ENCODE measurements at regions not wholly inside any gene's neighbourhood (a gene's known extent, or its start where the extent isn't known, plus 50 kb on each side); places are given as distances from the start of the nearest gene placed in this dataset.

GRCh38 chr13:56012644-56013043 lies 1128.1 kb upstream of the PRR20A start:
- Mint-ChIP-seq H3K4me1 (no peaks in the 10 kb centered on the region), H3K36me3 (ENCODE audit: low read depth) (no peaks in the 10 kb centered on the region), H3K27me3 (no peaks in the 10 kb centered on the region), H3K4me3 (no peak overlapping the region), H3K27ac (no peak overlapping the region), H3K9me3 (ENCODE audit: low read depth) (peaks cover 14% of the 10 kb centered on the region)
- ATAC-seq (no peak), DNase-seq (no peak)
- ChIA-PET CTCF (no interaction called here), POLR2A (no interaction called here)
- intact Hi-C loops (cut with DNase I, micrococcal nuclease) = no loop called here

- intact Hi-C loops (cut with DNase I, micrococcal nuclease) = no loop called here
- H3K36me3 Mint-ChIP-seq (ENCODE audit: low read depth) = no peaks in the 10 kb centered on the region
- POLR2A ChIA-PET = no interaction called here
- DNase-seq = no peak
- no peaks in the 10 kb centered on the region for H3K4me1 Mint-ChIP-seq
- CTCF ChIA-PET = no interaction called here
- peaks cover 29% of the 10 kb centered on the region for H3K9me3 Mint-ChIP-seq (ENCODE audit: low read depth)
- H3K27ac Mint-ChIP-seq = no peak overlapping the region
- no peaks in the 10 kb centered on the region for H3K27me3 Mint-ChIP-seq
- ATAC-seq = no peak
- no peak overlapping the region for H3K4me3 Mint-ChIP-seq
Observed at GRCh38 chr13:56015919-56016318, 1124.8 kb upstream of the PRR20A start.

- peaks cover 28% of the 10 kb centered on the region for H3K9me3 Mint-ChIP-seq (ENCODE audit: low read depth)
- no peaks in the 10 kb centered on the region for H3K36me3 Mint-ChIP-seq (ENCODE audit: low read depth)
- no peak overlapping the region for H3K27ac Mint-ChIP-seq
- POLR2A ChIA-PET = no interaction called here
- no peaks in the 10 kb centered on the region for H3K27me3 Mint-ChIP-seq
- intact Hi-C loops (cut with DNase I, micrococcal nuclease) = no loop called here
- no peak for DNase-seq
- H3K4me3 Mint-ChIP-seq = no peak overlapping the region
- CTCF ChIA-PET = no interaction called here
- ATAC-seq = no peak
- H3K4me1 Mint-ChIP-seq = no peaks in the 10 kb centered on the region
Observed at GRCh38 chr13:56019606-56020005, 1121.1 kb upstream of the PRR20A start.

GRCh38 chr13:56020425-56020824 lies 1120.3 kb upstream of the PRR20A start:
- POLR2A ChIA-PET = no interaction called here
- H3K9me3 Mint-ChIP-seq (ENCODE audit: low read depth) = peaks cover 22% of the 10 kb centered on the region
- no peak for ATAC-seq
- no peaks in the 10 kb centered on the region for H3K27me3 Mint-ChIP-seq
- CTCF ChIA-PET = no interaction called here
- no peaks in the 10 kb centered on the region for H3K4me1 Mint-ChIP-seq
- DNase-seq = no peak
- H3K27ac Mint-ChIP-seq = no peak overlapping the region
- no peaks in the 10 kb centered on the region for H3K36me3 Mint-ChIP-seq (ENCODE audit: low read depth)
- no peak overlapping the region for H3K4me3 Mint-ChIP-seq
- intact Hi-C loops (cut with DNase I, micrococcal nuclease) = no loop called here

GRCh38 chr13:56039992-56040391 lies 1100.7 kb upstream of the PRR20A start:
- no peak for DNase-seq
- intact Hi-C loops (cut with DNase I, micrococcal nuclease) = no loop called here
- Mint-ChIP-seq H3K9me3 (ENCODE audit: low read depth) (peaks cover 20% of the 10 kb centered on the region), H3K36me3 (ENCODE audit: low read depth) (no peaks in the 10 kb centered on the region), H3K27ac (no peak overlapping the region), H3K4me3 (no peak overlapping the region), H3K4me1 (no peaks in the 10 kb centered on the region), H3K27me3 (no peaks in the 10 kb centered on the region)
- POLR2A ChIA-PET = no interaction called here
- CTCF ChIA-PET = no interaction called here
- ATAC-seq = no peak

GRCh38 chr13:56066321-56066720 lies 1074.4 kb upstream of the PRR20A start:
- intact Hi-C loops (cut with DNase I, micrococcal nuclease) = no loop called here
- Mint-ChIP-seq H3K4me1 (no peaks in the 10 kb centered on the region), H3K9me3 (ENCODE audit: low read depth) (peaks cover 4% of the 10 kb centered on the region), H3K4me3 (no peak overlapping the region), H3K27me3 (no peaks in the 10 kb centered on the region), H3K27ac (no peak overlapping the region), H3K36me3 (ENCODE audit: low read depth) (no peaks in the 10 kb centered on the region)
- ATAC-seq (no peak), DNase-seq (no peak)
- ChIA-PET POLR2A (no interaction called here), CTCF (no interaction called here)

- Mint-ChIP-seq H3K4me1 (no peaks in the 10 kb centered on the region), H3K27me3 (no peaks in the 10 kb centered on the region), H3K4me3 (no peak overlapping the region), H3K36me3 (ENCODE audit: low read depth) (no peaks in the 10 kb centered on the region), H3K9me3 (ENCODE audit: low read depth) (peaks cover 14% of the 10 kb centered on the region), H3K27ac (no peak overlapping the region)
- intact Hi-C loops (cut with DNase I, micrococcal nuclease) = no loop called here
- ChIA-PET POLR2A (no interaction called here), CTCF (no interaction called here)
- ATAC-seq = no peak
- DNase-seq = no peak
Observed at GRCh38 chr13:56102641-56103040, 1038.1 kb upstream of the PRR20A start.

GRCh38 chr13:56110751-56111150 lies 1030.0 kb upstream of the PRR20A start:
- H3K27me3 Mint-ChIP-seq = no peaks in the 10 kb centered on the region
- no peak overlapping the region for H3K27ac Mint-ChIP-seq
- H3K4me1 Mint-ChIP-seq = no peaks in the 10 kb centered on the region
- ATAC-seq (no peak), DNase-seq (no peak)
- ChIA-PET POLR2A (no interaction called here), CTCF (no interaction called here)
- H3K9me3 Mint-ChIP-seq (ENCODE audit: low read depth) = peaks cover 24% of the 10 kb centered on the region
- intact Hi-C loops (cut with DNase I, micrococcal nuclease) = no loop called here
- no peaks in the 10 kb centered on the region for H3K36me3 Mint-ChIP-seq (ENCODE audit: low read depth)
- no peak overlapping the region for H3K4me3 Mint-ChIP-seq

GRCh38 chr13:56134524-56134923 lies 1006.2 kb upstream of the PRR20A start:
- POLR2A ChIA-PET = no interaction called here
- intact Hi-C loops (cut with DNase I, micrococcal nuclease) = no loop called here
- Mint-ChIP-seq H3K27me3 (no peaks in the 10 kb centered on the region), H3K9me3 (ENCODE audit: low read depth) (peaks cover 18% of the 10 kb centered on the region), H3K4me1 (no peaks in the 10 kb centered on the region), H3K36me3 (ENCODE audit: low read depth) (no peaks in the 10 kb centered on the region), H3K27ac (no peak overlapping the region), H3K4me3 (no peak overlapping the region)
- ATAC-seq = no peak
- CTCF ChIA-PET = no interaction called here
- no peak for DNase-seq

GRCh38 chr13:56166864-56167263 lies 973.9 kb upstream of the PRR20A start:
- H3K36me3 Mint-ChIP-seq (ENCODE audit: low read depth) = no peaks in the 10 kb centered on the region
- intact Hi-C loops (cut with DNase I, micrococcal nuclease) = no loop called here
- H3K27ac Mint-ChIP-seq = no peak overlapping the region
- DNase-seq = no peak
- CTCF ChIA-PET = no interaction called here
- H3K4me1 Mint-ChIP-seq = no peaks in the 10 kb centered on the region
- H3K4me3 Mint-ChIP-seq = no peak overlapping the region
- H3K9me3 Mint-ChIP-seq (ENCODE audit: low read depth) = peaks cover 13% of the 10 kb centered on the region
- POLR2A ChIA-PET = no interaction called here
- ATAC-seq = no peak
- no peaks in the 10 kb centered on the region for H3K27me3 Mint-ChIP-seq

GRCh38 chr13:56168581-56168980 lies 972.1 kb upstream of the PRR20A start:
- H3K4me1 Mint-ChIP-seq = no peaks in the 10 kb centered on the region
- H3K36me3 Mint-ChIP-seq (ENCODE audit: low read depth) = no peaks in the 10 kb centered on the region
- intact Hi-C loops (cut with DNase I, micrococcal nuclease) = no loop called here
- H3K9me3 Mint-ChIP-seq (ENCODE audit: low read depth) = peaks cover 21% of the 10 kb centered on the region
- ATAC-seq = no peak
- DNase-seq = no peak
- POLR2A ChIA-PET = no interaction called here
- CTCF ChIA-PET = no interaction called here
- H3K27ac Mint-ChIP-seq = no peak overlapping the region
- no peak overlapping the region for H3K4me3 Mint-ChIP-seq
- H3K27me3 Mint-ChIP-seq = no peaks in the 10 kb centered on the region

- no peaks in the 10 kb centered on the region for H3K27me3 Mint-ChIP-seq
- CTCF ChIA-PET = no interaction called here
Observed at GRCh38 chr13:56173346-56173745, 967.4 kb upstream of the PRR20A start.

GRCh38 chr13:56182598-56182997 lies 958.1 kb upstream of the PRR20A start:
- ATAC-seq (no peak), DNase-seq (no peak)
- Mint-ChIP-seq H3K9me3 (ENCODE audit: low read depth) (peaks cover 10% of the 10 kb centered on the region), H3K36me3 (ENCODE audit: low read depth) (no peaks in the 10 kb centered on the region), H3K4me1 (no peaks in the 10 kb centered on the region), H3K27ac (no peak overlapping the region), H3K27me3 (no peaks in the 10 kb centered on the region), H3K4me3 (no peak overlapping the region)
- intact Hi-C loops (cut with DNase I, micrococcal nuclease) = no loop called here
- CTCF ChIA-PET = no interaction called here
- POLR2A ChIA-PET = no interaction called here

More at GRCh38 chr13:56173346-56173745, 967.4 kb upstream of the PRR20A start:
- no peak for ATAC-seq
- peaks cover 21% of the 10 kb centered on the region for H3K9me3 Mint-ChIP-seq (ENCODE audit: low read depth)
- DNase-seq = no peak
- intact Hi-C loops (cut with DNase I, micrococcal nuclease) = no loop called here
- no peak overlapping the region for H3K4me3 Mint-ChIP-seq
- H3K36me3 Mint-ChIP-seq (ENCODE audit: low read depth) = no peaks in the 10 kb centered on the region
- POLR2A ChIA-PET = no interaction called here
- H3K4me1 Mint-ChIP-seq = no peaks in the 10 kb centered on the region
- no peak overlapping the region for H3K27ac Mint-ChIP-seq
